Keratinocyte (primary cell): ENCODE measurements at regions not wholly inside any gene's neighbourhood (a gene's known extent, or its start where the extent isn't known, plus 50 kb on each side); places are given as distances from the start of the nearest gene placed in this dataset.

Experiments used
- CTCF ChIP-seq, 3 experiments: IDR thresholded peaks in 1 of 3; conservative IDR thresholded peaks in 1 of 3; optimal IDR thresholded peaks in 1 of 3; 2 replicates in 2 of 3; 3 replicates in 1 of 3; pipeline versions ENCODE3 to v1.5.1; 2011; ENCODE audit warnings: low read length in 3 of 3, mild to moderate bottlenecking in 3 of 3, moderate library complexity in 2 of 3, control low read depth in 1 of 3, inconsistent platforms in 1 of 3; ENCODE audit not compliant: insufficient read depth in 2 of 3; ENCODE audit errors: extremely low read depth in 1 of 3
- EZH2 ChIP-seq: IDR thresholded peaks from one replicate; pipeline ENCODE4 v1.6.1; 2012; ENCODE audit warnings: inconsistent platforms, mild to moderate bottlenecking, low read length, moderate library complexity

GRCh38 chr7:91620827-91621226, 259.7 kb downstream of the MTERF1 start:
- TF ChIP-seq CTCF (optimal IDR thresholded peaks at IDR 0.05 in 1 of 3, IDR thresholded peaks at IDR 0.05 in 1 of 3, conservative IDR thresholded peaks at IDR 0.05 in 1 of 3; ENCODE audit: extremely low read depth in 1 of 3, insufficient read depth in 2 of 3, low read length in 3 of 3) = no peak
- TF ChIP-seq EZH2 = no peak
